ENCODE measurements at regions not wholly inside any gene's neighbourhood (a gene's known extent, or its start where the extent isn't known, plus 50 kb on each side); places are given as distances from the start of the nearest gene placed in this dataset.

GRCh38 chr12:75571204-75571603, 59.8 kb upstream of the KRR1 start:
- peaks cover under 1% of the 10 kb centered on the region for H3K9me3 ChIP-seq (ENCODE audit: severe bottlenecking)
- no peak overlapping the region for H3K4me3 ChIP-seq (ENCODE audit: severe bottlenecking)
- H3K4me1 ChIP-seq (ENCODE audit: insufficient read depth, poor library complexity, severe bottlenecking) = no peaks in the 10 kb centered on the region
- no peaks in the 10 kb centered on the region for H3K36me3 ChIP-seq (ENCODE audit: low read depth)
- TF ChIP-seq CTCF (IDR thresholded peaks at IDR 0.05; ENCODE audit: poor library complexity, severe bottlenecking) = no peak
- H3K27ac ChIP-seq (ENCODE audit: poor library complexity, severe bottlenecking) = no peak overlapping the region
- no peaks in the 10 kb centered on the region for H3K27me3 ChIP-seq (ENCODE audit: insufficient read depth, poor library complexity, severe bottlenecking)
- ATAC-seq (ENCODE audit: low read depth) (no peak), DNase-seq (ENCODE audit: low spot score) (no peak)

- H3K27ac ChIP-seq (ENCODE audit: poor library complexity, severe bottlenecking) = no peak overlapping the region
- H3K36me3 ChIP-seq (ENCODE audit: low read depth) = no peaks in the 10 kb centered on the region
- no peaks in the 10 kb centered on the region for H3K27me3 ChIP-seq (ENCODE audit: insufficient read depth, poor library complexity, severe bottlenecking)
- H3K9me3 ChIP-seq (ENCODE audit: severe bottlenecking) = peaks cover 9% of the 10 kb centered on the region
- H3K4me1 ChIP-seq (ENCODE audit: insufficient read depth, poor library complexity, severe bottlenecking) = no peaks in the 10 kb centered on the region
- no peak overlapping the region for H3K4me3 ChIP-seq (ENCODE audit: severe bottlenecking)
- ATAC-seq (ENCODE audit: low read depth) (no peak), DNase-seq (ENCODE audit: low spot score) (no peak)
- TF ChIP-seq CTCF (IDR thresholded peaks at IDR 0.05; ENCODE audit: poor library complexity, severe bottlenecking) = no peak
Measured at GRCh38 chr12:75568801-75569200, 57.4 kb upstream of the KRR1 start.

- no peak for TF ChIP-seq CTCF (IDR thresholded peaks at IDR 0.05; ENCODE audit: poor library complexity, severe bottlenecking)
- Histone ChIP-seq H3K4me3 (ENCODE audit: severe bottlenecking) (no peak overlapping the region), H3K4me1 (ENCODE audit: insufficient read depth, poor library complexity, severe bottlenecking) (no peaks in the 10 kb centered on the region), H3K36me3 (ENCODE audit: low read depth) (no peaks in the 10 kb centered on the region), H3K27ac (ENCODE audit: poor library complexity, severe bottlenecking) (no peak overlapping the region), H3K9me3 (ENCODE audit: severe bottlenecking) (peaks cover 9% of the 10 kb centered on the region), H3K27me3 (ENCODE audit: insufficient read depth, poor library complexity, severe bottlenecking) (no peaks in the 10 kb centered on the region)
- DNase-seq (ENCODE audit: low spot score) (no peak), ATAC-seq (ENCODE audit: low read depth) (no peak)
Measured at GRCh38 chr12:75568393-75568792, 57.0 kb upstream of the KRR1 start.

- DNase-seq (ENCODE audit: low spot score) = no peak
- H3K27ac ChIP-seq (ENCODE audit: poor library complexity, severe bottlenecking) = no peak overlapping the region
- no peaks in the 10 kb centered on the region for H3K4me1 ChIP-seq (ENCODE audit: insufficient read depth, poor library complexity, severe bottlenecking)
- H3K4me3 ChIP-seq (ENCODE audit: severe bottlenecking) = no peak overlapping the region
- H3K36me3 ChIP-seq (ENCODE audit: low read depth) = no peaks in the 10 kb centered on the region
- ATAC-seq (ENCODE audit: low read depth) = no peak
- TF ChIP-seq CTCF (IDR thresholded peaks at IDR 0.05; ENCODE audit: poor library complexity, severe bottlenecking) = no peak
- H3K9me3 ChIP-seq (ENCODE audit: severe bottlenecking) = peaks cover 9% of the 10 kb centered on the region
- no peaks in the 10 kb centered on the region for H3K27me3 ChIP-seq (ENCODE audit: insufficient read depth, poor library complexity, severe bottlenecking)
Measured at GRCh38 chr12:75565795-75566194, 54.4 kb upstream of the KRR1 start.

- Histone ChIP-seq H3K4me1 (ENCODE audit: insufficient read depth, poor library complexity, severe bottlenecking) (no peaks in the 10 kb centered on the region), H3K27me3 (ENCODE audit: insufficient read depth, poor library complexity, severe bottlenecking) (no peaks in the 10 kb centered on the region), H3K9me3 (ENCODE audit: severe bottlenecking) (peaks cover 9% of the 10 kb centered on the region), H3K4me3 (ENCODE audit: severe bottlenecking) (no peak overlapping the region), H3K36me3 (ENCODE audit: low read depth) (no peaks in the 10 kb centered on the region), H3K27ac (ENCODE audit: poor library complexity, severe bottlenecking) (no peak overlapping the region)
- no peak for DNase-seq (ENCODE audit: low spot score)
- TF ChIP-seq CTCF (IDR thresholded peaks at IDR 0.05; ENCODE audit: poor library complexity, severe bottlenecking) = no peak
- no peak for ATAC-seq (ENCODE audit: low read depth)
Measured at GRCh38 chr12:75564852-75565251, 53.4 kb upstream of the KRR1 start.
